Gastroesophageal sphincter (tissue), 3 donors: ENCODE measurements at regions not wholly inside any gene's neighbourhood (a gene's known extent, or its start where the extent isn't known, plus 50 kb on each side); places are given as distances from the start of the nearest gene placed in this dataset.

Experiments used
- EP300 ChIP-seq: sonication (generic); formaldehyde crosslinking; IDR thresholded peaks from one replicate; pipeline ENCODE4 v1.6.1; 2017; ENCODE audit warnings: antibody characterized with exemption, mild to moderate bottlenecking
- POLR2A ChIP-seq, 2 donors: fragments of 450-650 bp; IDR thresholded peaks; one replicate each; pipeline ENCODE4 v1.6.1; 2017; ENCODE audit warnings: antibody characterized with exemption in 2 of 2, mild to moderate bottlenecking in 2 of 2, moderate library complexity in 1 of 2
- POLR2AphosphoS5 ChIP-seq: sonication (generic); formaldehyde crosslinking; IDR thresholded peaks from one replicate; pipeline ENCODE4 v1.6.1; 2017; ENCODE audit warnings: antibody characterized with exemption
- TF ChIP-seq, protein P1 (sequence below), 4 experiments: fragments of 200-600 bp in 2 of 4; fragments of 450-650 bp in 2 of 4; sonication (generic) in 1 of 4; IDR thresholded peaks; one replicate each; pipeline ENCODE4 v1.5.1; 2017 to 2019; ENCODE audit warnings: antibody characterized with exemption in 4 of 4, mild to moderate bottlenecking in 2 of 4, moderate library complexity in 2 of 4

- no peak for TF ChIP-seq POLR2A (IDR thresholded peaks at IDR 0.05)
- TF ChIP-seq, protein P1, sequence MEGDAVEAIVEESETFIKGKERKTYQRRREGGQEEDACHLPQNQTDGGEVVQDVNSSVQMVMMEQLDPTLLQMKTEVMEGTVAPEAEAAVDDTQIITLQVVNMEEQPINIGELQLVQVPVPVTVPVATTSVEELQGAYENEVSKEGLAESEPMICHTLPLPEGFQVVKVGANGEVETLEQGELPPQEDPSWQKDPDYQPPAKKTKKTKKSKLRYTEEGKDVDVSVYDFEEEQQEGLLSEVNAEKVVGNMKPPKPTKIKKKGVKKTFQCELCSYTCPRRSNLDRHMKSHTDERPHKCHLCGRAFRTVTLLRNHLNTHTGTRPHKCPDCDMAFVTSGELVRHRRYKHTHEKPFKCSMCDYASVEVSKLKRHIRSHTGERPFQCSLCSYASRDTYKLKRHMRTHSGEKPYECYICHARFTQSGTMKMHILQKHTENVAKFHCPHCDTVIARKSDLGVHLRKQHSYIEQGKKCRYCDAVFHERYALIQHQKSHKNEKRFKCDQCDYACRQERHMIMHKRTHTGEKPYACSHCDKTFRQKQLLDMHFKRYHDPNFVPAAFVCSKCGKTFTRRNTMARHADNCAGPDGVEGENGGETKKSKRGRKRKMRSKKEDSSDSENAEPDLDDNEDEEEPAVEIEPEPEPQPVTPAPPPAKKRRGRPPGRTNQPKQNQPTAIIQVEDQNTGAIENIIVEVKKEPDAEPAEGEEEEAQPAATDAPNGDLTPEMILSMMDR (IDR thresholded peaks at IDR 0.05): no peak
- no peak for TF ChIP-seq POLR2AphosphoS5
- TF ChIP-seq EP300: no peak
Measured at GRCh38 chr3:139096670-139097069, 52.0 kb upstream of the PRR23C start.
